ENCODE measurements at regions not wholly inside any gene's neighbourhood (a gene's known extent, or its start where the extent isn't known, plus 50 kb on each side); places are given as distances from the start of the nearest gene placed in this dataset.

- no peak for DNase-seq
These were observed 101.7 kb upstream of the CTTNBP2 start for GRCh38 chr7:117974891-117975290.

- DNase-seq = no peak
These were observed 102.2 kb upstream of the CTTNBP2 start for GRCh38 chr7:117975476-117975875.

GRCh38 chr7:117979954-117980497, 106.8 kb upstream of the CTTNBP2 start:
- DNase-seq = no peak

GRCh38 chr7:117982071-117983055, 109.1 kb upstream of the CTTNBP2 start:
- no peak for DNase-seq

GRCh38 chr7:117986645-117987269, 113.5 kb upstream of the CTTNBP2 start:
- no peak for DNase-seq

- no peak for DNase-seq
These were observed 117.6 kb upstream of the CTTNBP2 start for GRCh38 chr7:117990834-117991233.

GRCh38 chr7:117992635-117993376, 119.6 kb upstream of the CTTNBP2 start:
- DNase-seq = no peak

- peak; percentile 7 for DNase-seq
These were observed 120.2 kb upstream of the CTTNBP2 start for GRCh38 chr7:117993377-117994003.

GRCh38 chr7:117995850-117996650, 122.8 kb upstream of the CTTNBP2 start:
- peak; percentile 2 for DNase-seq

- DNase-seq = no peak
These were observed 124.9 kb upstream of the CTTNBP2 start for GRCh38 chr7:117997862-117998825.

GRCh38 chr7:118000480-118001202, 127.4 kb upstream of the CTTNBP2 start:
- DNase-seq = no peak

GRCh38 chr7:118003476-118003875, 130.2 kb upstream of the CTTNBP2 start:
- no peak for DNase-seq

GRCh38 chr7:118005026-118005425, 131.8 kb upstream of the CTTNBP2 start:
- no peak for DNase-seq

- DNase-seq = no peak
These were observed 133.7 kb upstream of the CTTNBP2 start for GRCh38 chr7:118006979-118007378.

GRCh38 chr7:118009419-118009818, 136.2 kb upstream of the CTTNBP2 start:
- DNase-seq = no peak

GRCh38 chr7:118011652-118012051, 138.4 kb upstream of the CTTNBP2 start:
- DNase-seq = no peak

GRCh38 chr7:118013252-118014010, 140.2 kb upstream of the CTTNBP2 start:
- DNase-seq = no peak

- no peak for DNase-seq
These were observed 149.3 kb upstream of the CTTNBP2 start for GRCh38 chr7:118022546-118022945.

GRCh38 chr7:118026791-118027190, 153.6 kb upstream of the CTTNBP2 start:
- no peak for DNase-seq
